VCaP (cell line): ENCODE measurements at regions not wholly inside any gene's neighbourhood (a gene's known extent, or its start where the extent isn't known, plus 50 kb on each side); places are given as distances from the start of the nearest gene placed in this dataset.

Experiments used
- H3K27ac ChIP-seq: fragments of 450-650 bp; 2 replicates; pipeline ENCODE4 v1.5.1; 2017
- CTCF ChIP-seq: fragments of 450-650 bp; conservative IDR thresholded peaks from 2 replicates; pipeline ENCODE4 v1.5.1; 2017; ENCODE audit warnings: mild to moderate bottlenecking, moderate library complexity

- H3K27ac ChIP-seq, result no peak overlapping the region
- no peak for TF ChIP-seq CTCF
Measured at GRCh38 chr10:43861966-43862751, 213.5 kb upstream of the ZNF32 start.

GRCh38 chr10:43859016-43859525 is 210.4 kb upstream of the ZNF32 start:
- TF ChIP-seq CTCF, result no peak
- H3K27ac ChIP-seq, result no peak overlapping the region

- TF ChIP-seq CTCF, result no peak
- no peak overlapping the region for H3K27ac ChIP-seq
Measured at GRCh38 chr10:43857931-43858315, 209.2 kb upstream of the ZNF32 start.

DNA sequence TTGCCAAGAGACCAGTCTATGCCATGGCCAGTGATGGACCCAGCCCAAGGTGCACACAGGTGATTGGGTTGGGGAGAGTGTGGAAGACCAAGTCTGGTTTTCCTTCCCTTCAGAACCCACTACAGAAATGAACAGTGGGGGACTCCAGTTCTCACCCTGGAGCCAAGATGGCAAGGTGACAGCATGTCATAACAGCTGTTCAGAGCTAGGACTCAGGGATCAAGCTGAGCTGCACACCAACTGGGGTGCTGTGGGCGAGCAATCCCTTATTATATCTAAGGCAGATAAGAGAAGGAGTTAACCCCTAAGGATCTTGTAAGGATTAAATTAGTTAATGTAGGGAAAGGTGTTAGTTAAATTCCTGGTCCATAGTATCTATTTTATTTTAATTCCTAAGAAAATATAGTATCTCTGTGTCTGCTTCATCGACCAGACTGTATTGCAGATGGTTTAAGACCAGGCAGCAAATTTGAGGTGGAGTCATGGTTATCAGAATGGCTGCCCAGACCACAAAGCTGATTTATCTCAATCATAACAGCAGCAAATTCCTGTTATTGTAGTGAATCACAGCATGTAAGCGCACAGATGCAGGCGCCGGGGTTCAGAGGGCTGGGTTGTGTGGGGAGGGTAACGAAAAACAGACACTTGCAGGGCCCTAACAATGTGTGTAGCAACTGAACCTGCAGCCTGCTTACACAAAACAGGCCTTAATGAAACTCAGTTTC is 208.7 kb upstream of the ZNF32 start:
- no peak for TF ChIP-seq CTCF
- no peak overlapping the region for H3K27ac ChIP-seq

- no peak for TF ChIP-seq CTCF
- H3K27ac ChIP-seq, result no peak overlapping the region
Measured at GRCh38 chr10:43856299-43856698, 207.6 kb upstream of the ZNF32 start.

DNA sequence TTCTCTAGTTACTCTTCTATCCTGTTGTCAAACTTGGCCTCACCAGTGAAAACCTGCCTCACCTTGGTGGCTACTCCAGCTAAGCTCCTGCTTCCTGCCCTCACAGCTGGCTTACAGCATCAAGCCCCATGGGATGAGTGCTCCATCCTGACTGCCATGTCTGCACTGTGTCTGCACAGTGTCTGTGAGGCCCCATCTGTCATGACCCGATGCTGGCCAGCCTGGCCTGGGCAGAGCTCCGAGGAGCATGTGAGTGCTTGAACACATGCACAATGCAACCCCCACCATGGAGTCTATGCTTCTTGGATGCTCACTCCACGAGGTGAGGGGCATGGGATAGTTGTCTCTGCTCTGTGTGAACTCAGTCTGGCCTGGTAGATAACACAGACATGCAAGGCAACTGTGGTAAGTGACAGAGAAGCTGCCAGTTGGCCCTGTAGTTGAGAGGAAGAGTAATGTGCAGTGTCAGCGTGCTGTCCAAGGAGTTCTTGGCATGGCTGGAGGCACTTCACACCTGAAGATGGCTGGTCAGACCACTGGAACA is 207.1 kb upstream of the ZNF32 start:
- H3K27ac ChIP-seq, result no peak overlapping the region
- TF ChIP-seq CTCF, result no peak

DNA sequence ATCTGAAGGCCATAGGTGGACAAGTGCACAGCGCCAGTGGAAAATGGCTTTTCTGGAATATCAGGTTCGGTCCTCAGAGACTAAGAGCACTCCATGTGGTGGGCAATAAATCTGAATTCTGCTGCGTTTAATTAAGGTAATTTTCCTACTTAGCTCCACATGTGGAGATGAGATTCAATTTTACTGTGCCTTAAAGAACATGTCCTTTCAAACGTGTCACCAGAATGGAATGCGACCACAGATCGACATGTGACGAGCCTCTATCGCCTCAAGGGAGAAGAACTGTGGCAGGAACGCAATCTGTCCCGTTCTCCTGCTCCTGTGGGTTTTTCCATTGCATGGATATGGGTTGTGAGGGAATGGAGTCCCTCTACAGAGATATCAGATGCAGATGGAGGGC is 205.3 kb upstream of the ZNF32 start:
- TF ChIP-seq CTCF, result no peak
- no peak overlapping the region for H3K27ac ChIP-seq
